GM23248 (cell line): ENCODE measurements at regions not wholly inside any gene's neighbourhood (a gene's known extent, or its start where the extent isn't known, plus 50 kb on each side); places are given as distances from the start of the nearest gene placed in this dataset.
A peak's percentile ranks its signal among the peaks of the same experiment; 100 is the strongest.

Experiments used
- DNase-seq: peaks from one replicate; pipeline ENCODE4 v3.0.0-alpha.2; 2015
- H2AFZ ChIP-seq: fragments of 200-600 bp; sonication (generic); 2 replicates; pipeline ENCODE4 v1.6.1; 2016; ENCODE audit warnings: antibody characterized with exemption
- H3F3A ChIP-seq: fragments of 200-600 bp; sonication (generic); 2 replicates; pipeline ENCODE4 v1.6.1; 2016; ENCODE audit warnings: mild to moderate bottlenecking, antibody characterized with exemption, mixed run types; ENCODE audit not compliant: insufficient read depth
- H3K27ac ChIP-seq: fragments of 200-600 bp; sonication (generic); 2 replicates; pipeline ENCODE4 v1.5.1; 2016; ENCODE audit warnings: mild to moderate bottlenecking
- H3K27me3 ChIP-seq: fragments of 200-600 bp; sonication (generic); replicated peaks from 2 replicates; pipeline ENCODE4 v1.6.1; 2016; ENCODE audit warnings: mild to moderate bottlenecking; ENCODE audit not compliant: insufficient read depth
- H3K36me3 ChIP-seq: fragments of 200-600 bp; sonication (generic); 2 replicates; pipeline ENCODE4 v1.6.1; 2016; ENCODE audit warnings: low read depth, mild to moderate bottlenecking
- H3K4me1 ChIP-seq: fragments of 200-600 bp; sonication (generic); 2 replicates; pipeline ENCODE4 v1.6.1; 2016; ENCODE audit warnings: mild to moderate bottlenecking; ENCODE audit not compliant: insufficient read depth
- H3K4me2 ChIP-seq: fragments of 200-600 bp; sonication (generic); one replicate; pipeline ENCODE4 v1.6.1; 2016; ENCODE audit warnings: mild to moderate bottlenecking; ENCODE audit not compliant: unreplicated experiment
- H3K4me3 ChIP-seq: fragments of 200-600 bp; sonication (generic); 2 replicates; pipeline ENCODE4 v1.5.1; 2016; ENCODE audit warnings: mild to moderate bottlenecking
- H3K79me2 ChIP-seq: fragments of 200-600 bp; sonication (generic); 2 replicates; pipeline ENCODE4 v1.6.1; 2016; ENCODE audit warnings: mild to moderate bottlenecking; ENCODE audit not compliant: insufficient read depth
- H3K9ac ChIP-seq: fragments of 200-600 bp; sonication (generic); 2 replicates; pipeline ENCODE4 v1.6.1; 2016; ENCODE audit warnings: mild to moderate bottlenecking
- H3K9me2 ChIP-seq: fragments of 200-600 bp; sonication (generic); 2 replicates; pipeline ENCODE4 v1.6.1; 2016; ENCODE audit warnings: mixed run types, mild to moderate bottlenecking, moderate library complexity; ENCODE audit not compliant: insufficient read depth
- H3K9me3 ChIP-seq: fragments of 200-600 bp; sonication (generic); one replicate; pipeline ENCODE4 v1.6.1; 2017; ENCODE audit warnings: low read depth
- H4K20me1 ChIP-seq: fragments of 200-600 bp; sonication (generic); 2 replicates; pipeline ENCODE4 v1.6.0; 2016; ENCODE audit not compliant: insufficient read depth
- EZH2 ChIP-seq: fragments of 200-600 bp; sonication (generic); IDR thresholded peaks from 2 replicates; pipeline ENCODE4 v1.6.1; 2018; ENCODE audit warnings: antibody characterized with exemption, mild to moderate bottlenecking; ENCODE audit not compliant: insufficient read depth, poor library complexity, severe bottlenecking
- EZH2phosphoT487 ChIP-seq: fragments of 200-600 bp; sonication (generic); IDR thresholded peaks from 2 replicates; pipeline ENCODE4 v1.6.1; 2018; ENCODE audit warnings: antibody characterized with exemption, moderate library complexity, mild to moderate bottlenecking, low read depth; ENCODE audit not compliant: insufficient read depth
- WGBS, 2 experiments: methylation state at CpG; one replicate each; pipeline ENCODE4 v1.1.6; 2015 to 2017; ENCODE audit warnings: low lambda C conversion rate in 2 of 2, low coverage in 1 of 2; ENCODE audit errors: missing lambda C conversion rate in 2 of 2; 5-methylcytosine and 5-hydroxymethylcytosine counted together
- in situ Hi-C: fragments of 300-500 bp; cut with MboI; formaldehyde crosslinking; loops from 2 replicates; pipeline ENCODE4 v1.15.0; 2020

GRCh38 chr2:45267062-45267792 is 258.0 kb upstream of the SIX2 start:
- Histone ChIP-seq H3K4me1 (no peaks in the 10 kb centered on the region), H3F3A (no peaks in the 10 kb centered on the region), H3K4me3 (no peak overlapping the region), H3K27ac (no peak overlapping the region), H4K20me1 (no peaks in the 10 kb centered on the region), H3K36me3 (no peaks in the 10 kb centered on the region), H2AFZ (no peak overlapping the region), H3K9me3 (no peaks in the 10 kb centered on the region), H3K79me2 (no peaks in the 10 kb centered on the region), H3K9ac (no peak overlapping the region), H3K9me2 (no peaks in the 10 kb centered on the region), H3K4me2 (no peak overlapping the region), H3K27me3 (0 out of 2 replicates have a peak, but pooled peaks cover 4% of the 10 kb centered on the region)
- TF ChIP-seq EZH2, result no peak
- no peak for TF ChIP-seq EZH2phosphoT487
- no peak for DNase-seq
- WGBS, 2 experiments, result 63 to 68% methylated on average over 10 of the region's 10 CpGs
- in situ Hi-C loops, result no loop called here

GRCh38 chr2:45265336-45265735 is 256.1 kb upstream of the SIX2 start:
- no peak for DNase-seq
- Histone ChIP-seq H3K9me2 (no peaks in the 10 kb centered on the region), H2AFZ (no peak overlapping the region), H3K4me3 (no peak overlapping the region), H3K27me3 (no peaks in the 10 kb centered on the region), H3K9ac (no peak overlapping the region), H3K4me1 (no peaks in the 10 kb centered on the region), H3K27ac (no peak overlapping the region), H3F3A (no peaks in the 10 kb centered on the region), H4K20me1 (no peaks in the 10 kb centered on the region), H3K36me3 (no peaks in the 10 kb centered on the region), H3K9me3 (no peaks in the 10 kb centered on the region), H3K4me2 (no peak overlapping the region), H3K79me2 (no peaks in the 10 kb centered on the region)
- in situ Hi-C loops, result no loop called here
- WGBS, 2 experiments, result 85 to 91% methylated on average over 4 of the region's 4 CpGs
- TF ChIP-seq EZH2phosphoT487 (no peak), EZH2 (no peak)

GRCh38 chr2:45264227-45265225 is 255.3 kb upstream of the SIX2 start:
- Histone ChIP-seq H3K27me3 (no peaks in the 10 kb centered on the region), H3K9ac (no peak overlapping the region), H3K4me3 (no peak overlapping the region), H3K9me3 (no peaks in the 10 kb centered on the region), H4K20me1 (no peaks in the 10 kb centered on the region), H3K36me3 (no peaks in the 10 kb centered on the region), H3K4me2 (no peak overlapping the region), H3K79me2 (no peaks in the 10 kb centered on the region), H3K9me2 (no peaks in the 10 kb centered on the region), H3K27ac (no peak overlapping the region), H3K4me1 (no peaks in the 10 kb centered on the region), H2AFZ (no peak overlapping the region), H3F3A (no peaks in the 10 kb centered on the region)
- DNase-seq, result peak; percentile 64
- TF ChIP-seq EZH2phosphoT487 (no peak), EZH2 (no peak)
- in situ Hi-C loops, result no loop called here
- 72 to 77% methylated on average over 11 of the region's 11 CpGs for WGBS, 2 experiments

- H3K9me2 ChIP-seq, result no peaks in the 10 kb centered on the region
- H3K9me3 ChIP-seq, result no peaks in the 10 kb centered on the region
- TF ChIP-seq EZH2 (no peak), EZH2phosphoT487 (no peak)
- H3K4me1 ChIP-seq, result no peaks in the 10 kb centered on the region
- no peak overlapping the region for H3K4me3 ChIP-seq
- no peaks in the 10 kb centered on the region for H4K20me1 ChIP-seq
- DNase-seq, result no peak
- no peaks in the 10 kb centered on the region for H3K27me3 ChIP-seq
- no peaks in the 10 kb centered on the region for H3F3A ChIP-seq
- in situ Hi-C loops, result no loop called here
- no peak overlapping the region for H3K27ac ChIP-seq
- no peak overlapping the region for H3K4me2 ChIP-seq
- 73 to 86% methylated on average over 6 of the region's 6 CpGs for WGBS, 2 experiments
- H3K36me3 ChIP-seq, result no peaks in the 10 kb centered on the region
- H3K9ac ChIP-seq, result no peak overlapping the region
- H2AFZ ChIP-seq, result no peak overlapping the region
- H3K79me2 ChIP-seq, result no peaks in the 10 kb centered on the region
These were observed 253.9 kb upstream of the SIX2 start for GRCh38 chr2:45263147-45263546.
